Ramos (cell line): ENCODE measurements at regions not wholly inside any gene's neighbourhood (a gene's known extent, or its start where the extent isn't known, plus 50 kb on each side); places are given as distances from the start of the nearest gene placed in this dataset.
"Not testable (repeated sequence)": the region's sequence is repeated elsewhere in the genome, so short reads cannot be mapped to it uniquely, and the experiment has no call there.

ENCODE experiments used
- in situ Hi-C: fragments of 300-500 bp; cut with MboI; formaldehyde crosslinking; loops from one replicate; pipeline ENCODE4 v1.14.3; 2022; ENCODE audit warnings: low sequenced_read_pairs; ENCODE audit not compliant: unreplicated experiment

DNA sequence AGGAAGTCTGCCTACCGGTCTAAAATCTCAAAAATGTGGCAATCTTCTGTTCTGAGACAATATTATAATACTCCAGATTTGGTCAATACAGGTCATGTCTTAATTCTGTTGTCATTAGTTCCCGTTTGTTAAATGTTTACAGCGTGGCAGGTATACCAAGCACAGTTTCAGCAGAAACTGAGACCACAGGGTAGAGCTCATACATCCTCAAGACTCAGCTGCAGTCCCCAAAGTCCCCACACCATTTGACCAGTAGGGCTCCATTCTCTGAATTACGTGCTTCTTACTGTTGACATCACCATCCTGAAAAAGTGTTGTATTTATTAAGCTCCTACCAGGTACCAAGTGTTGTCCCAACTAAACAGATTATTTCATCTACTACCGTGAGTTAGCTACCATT, 157.1 kb downstream of the MC4R start:
- in situ Hi-C loops = no loop called here

DNA sequence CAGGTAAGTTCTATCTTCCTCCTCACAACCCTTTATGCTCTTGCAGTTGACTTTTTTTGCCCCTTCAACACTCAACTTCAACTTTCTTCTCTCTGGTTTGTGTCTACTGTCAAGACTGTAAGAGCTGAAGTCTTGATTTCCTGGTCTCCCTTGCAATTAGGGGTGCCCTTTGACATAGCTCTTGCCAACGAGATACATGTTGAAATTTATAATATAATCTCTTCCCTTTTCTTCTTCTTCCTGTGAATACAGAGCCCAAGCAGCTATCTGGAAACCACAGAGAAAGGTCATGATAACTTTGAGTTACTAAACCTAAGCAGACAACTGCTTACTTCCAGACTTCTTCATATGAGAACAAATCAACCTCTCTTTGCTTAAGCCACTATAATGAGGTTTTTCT, 163.5 kb downstream of the MC4R start:
- in situ Hi-C loops = no loop called here

DNA sequence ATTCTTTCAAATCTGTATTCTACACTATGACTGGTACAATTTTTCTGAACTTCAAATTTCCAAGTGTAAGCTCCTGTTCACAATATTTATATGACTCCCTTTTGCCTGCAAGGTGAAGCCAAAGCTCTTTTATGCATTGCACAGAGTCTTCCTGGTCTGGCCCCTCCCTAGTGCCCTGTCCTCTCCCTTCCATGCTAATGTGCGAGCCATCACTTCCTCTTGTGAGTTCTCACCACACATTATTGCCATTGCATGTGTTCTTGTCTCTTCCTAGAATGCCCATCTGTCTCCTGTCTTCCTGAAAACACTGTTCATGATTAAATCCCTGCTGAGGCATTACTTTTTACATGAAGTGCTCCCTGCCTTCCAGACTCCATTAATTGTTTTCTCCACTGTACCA, 169.9 kb downstream of the MC4R start:
- in situ Hi-C loops = no loop called here

DNA sequence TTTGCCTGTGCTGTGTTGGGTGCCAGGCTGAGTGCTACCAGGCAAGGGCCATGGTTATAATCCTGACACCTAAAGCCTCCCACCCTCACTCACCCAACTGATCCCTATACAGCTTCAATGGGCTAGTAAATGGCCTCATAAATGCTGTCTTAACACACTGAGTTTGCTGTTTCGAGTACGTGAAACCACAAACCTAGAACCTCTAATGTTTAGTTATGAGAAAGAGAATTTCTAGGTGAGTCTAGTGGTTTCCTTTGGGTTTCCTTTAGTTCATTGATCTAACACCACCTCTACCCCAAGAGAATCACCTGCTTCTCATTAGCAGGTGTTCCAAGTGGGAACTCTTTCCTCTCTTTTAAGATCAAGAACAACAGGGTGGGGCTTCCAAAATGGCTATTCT, 172.0 kb downstream of the MC4R start:
- in situ Hi-C loops = no loop called here

DNA sequence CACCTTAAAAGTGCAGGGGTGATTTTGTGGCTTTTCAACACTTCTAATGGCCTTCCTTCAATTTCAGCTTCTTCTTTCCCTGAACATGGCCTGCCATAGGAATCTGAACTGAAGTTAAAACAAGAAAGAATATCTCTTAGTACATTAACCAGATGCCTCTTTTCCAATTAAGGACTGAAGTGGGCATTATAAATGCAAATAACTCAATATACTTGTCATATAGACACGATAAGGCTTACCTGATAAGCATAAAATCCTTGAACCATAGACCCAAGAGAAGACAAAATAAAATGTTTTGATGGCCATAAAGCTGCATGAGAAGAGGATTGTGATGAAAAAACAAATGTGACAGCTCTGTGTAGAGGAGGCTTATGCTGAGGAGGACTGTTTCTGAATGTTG, 173.1 kb downstream of the MC4R start:
- in situ Hi-C loops = no loop called here

DNA sequence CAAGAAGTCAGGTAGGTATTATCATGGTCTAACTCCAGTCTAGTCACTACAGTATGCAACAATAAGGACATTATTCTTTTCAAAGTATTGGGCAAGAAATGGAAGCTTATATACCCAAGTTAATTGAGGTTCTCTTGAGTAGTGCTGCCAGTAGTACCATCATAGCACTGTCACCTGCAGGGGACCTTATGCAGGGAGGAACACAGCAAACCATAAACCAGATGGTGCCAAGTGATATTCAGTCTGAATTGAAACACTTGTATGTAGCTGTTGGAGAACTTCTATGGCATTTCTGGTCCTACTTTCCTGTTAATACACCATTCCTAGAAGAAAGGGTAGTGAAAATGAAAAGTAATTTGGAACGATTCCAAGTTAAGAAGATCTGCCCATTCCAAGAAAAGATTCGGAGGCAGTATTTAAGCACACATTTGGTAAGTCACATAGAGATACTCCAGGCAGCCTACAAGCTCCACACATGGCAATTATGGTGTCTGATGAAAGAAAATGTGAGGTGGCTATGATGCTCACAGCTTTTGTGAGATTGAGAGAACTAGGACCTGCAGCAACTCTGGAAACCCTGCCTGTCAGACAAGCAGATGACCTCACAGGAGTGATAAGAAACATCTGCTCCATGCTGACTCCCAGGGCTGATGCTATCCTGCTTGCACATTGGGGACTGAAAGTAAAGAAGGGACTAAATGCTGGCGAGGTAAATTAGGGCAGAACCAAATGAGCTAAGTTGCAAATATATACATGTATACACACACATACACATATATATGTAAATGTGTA, 174.7 kb downstream of the MC4R start:
- in situ Hi-C loops = no loop called here

DNA sequence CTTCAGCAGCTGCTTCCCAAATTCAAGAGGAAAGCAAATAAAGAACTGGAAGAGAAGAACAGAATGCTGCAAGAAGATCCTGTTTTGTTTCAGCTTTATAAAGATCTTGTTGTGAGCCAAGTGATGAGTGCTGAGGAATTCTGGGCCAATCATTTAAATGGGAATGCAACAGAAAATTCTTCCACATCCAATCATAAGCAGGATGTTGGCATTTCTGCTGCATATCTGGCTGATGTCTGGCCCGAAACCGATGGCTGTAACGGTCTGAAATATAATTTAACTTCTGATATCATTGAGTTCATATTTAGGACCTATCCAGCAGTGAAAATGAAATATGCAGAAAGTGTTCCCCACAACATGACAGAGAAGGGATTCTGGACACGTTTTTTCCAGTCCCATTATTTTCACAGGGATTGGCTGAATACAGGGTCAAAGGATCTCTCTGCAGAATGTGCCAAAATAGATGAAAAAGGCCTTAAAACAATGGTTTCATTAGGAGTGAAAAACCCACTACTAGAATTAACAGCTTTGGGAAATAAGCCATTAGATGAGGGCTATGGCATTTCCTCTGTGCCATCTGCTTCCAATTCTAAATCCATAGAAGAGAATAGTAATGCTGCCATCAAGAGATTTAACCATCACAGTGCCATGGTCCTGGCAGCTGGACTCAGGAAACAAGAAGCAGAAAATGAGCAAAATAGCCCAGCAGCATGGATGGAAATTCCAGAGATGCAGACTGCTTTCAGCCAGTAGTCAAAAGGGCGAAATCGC, 175.6 kb downstream of the MC4R start:
- in situ Hi-C loops = no loop called here

DNA sequence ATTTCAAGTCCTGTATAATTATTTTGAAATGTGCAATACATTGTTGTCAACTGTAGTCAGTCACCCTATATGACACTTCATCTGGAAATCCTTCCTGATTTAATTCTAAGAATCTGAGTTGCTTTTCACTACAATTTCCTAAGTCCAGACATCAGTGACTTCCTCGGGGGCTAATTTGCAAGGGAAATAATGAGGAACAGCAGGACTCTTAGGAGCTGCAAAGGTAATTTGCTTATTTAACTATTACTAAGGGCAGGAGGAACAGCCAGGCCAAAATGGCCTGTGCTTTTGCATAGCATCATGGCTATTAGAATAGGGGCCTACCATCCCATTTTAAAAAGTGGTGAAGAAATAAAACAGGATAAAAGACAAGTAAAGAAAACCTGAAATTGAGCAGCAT, 178.8 kb downstream of the MC4R start:
- in situ Hi-C loops = no loop called here

DNA sequence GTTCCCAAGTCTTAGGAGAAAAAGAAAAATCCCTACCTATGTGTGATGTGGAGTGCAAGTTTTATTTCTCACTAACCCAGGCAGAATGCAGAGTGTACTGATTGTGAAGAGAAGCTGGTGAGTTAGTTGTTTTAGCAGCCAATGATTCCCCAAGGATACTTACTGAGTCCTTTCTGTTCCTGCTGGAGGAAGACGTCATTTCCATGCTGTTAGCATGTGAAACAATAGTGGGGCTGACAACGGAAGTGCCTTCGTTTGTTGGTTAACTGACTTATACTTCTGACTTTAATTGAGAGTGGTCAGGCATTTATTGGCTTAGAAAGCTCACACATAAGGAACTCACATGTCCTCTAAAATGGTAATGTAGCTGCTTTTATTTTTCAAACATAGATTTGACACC, 180.6 kb downstream of the MC4R start:
- in situ Hi-C loops = no loop called here

DNA sequence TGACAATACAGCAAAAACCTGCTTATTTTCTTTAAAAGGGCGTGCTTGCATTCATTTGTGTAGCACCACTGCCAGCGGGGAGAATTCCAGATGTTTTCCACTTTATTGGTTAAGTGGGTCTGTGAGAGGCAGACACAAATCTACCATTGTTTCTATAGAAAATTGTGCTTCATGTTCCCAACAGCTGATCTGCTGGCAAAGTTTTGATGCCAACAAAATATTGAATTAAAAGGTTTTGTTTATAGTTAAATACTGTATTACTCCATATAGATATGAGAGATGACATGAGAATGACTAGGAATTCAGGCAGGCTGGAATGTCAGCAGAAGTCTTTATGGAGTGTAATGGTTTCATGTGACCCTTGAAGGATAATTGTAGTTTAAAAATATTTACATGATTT, 182.7 kb downstream of the MC4R start:
- in situ Hi-C loops = no loop called here

DNA sequence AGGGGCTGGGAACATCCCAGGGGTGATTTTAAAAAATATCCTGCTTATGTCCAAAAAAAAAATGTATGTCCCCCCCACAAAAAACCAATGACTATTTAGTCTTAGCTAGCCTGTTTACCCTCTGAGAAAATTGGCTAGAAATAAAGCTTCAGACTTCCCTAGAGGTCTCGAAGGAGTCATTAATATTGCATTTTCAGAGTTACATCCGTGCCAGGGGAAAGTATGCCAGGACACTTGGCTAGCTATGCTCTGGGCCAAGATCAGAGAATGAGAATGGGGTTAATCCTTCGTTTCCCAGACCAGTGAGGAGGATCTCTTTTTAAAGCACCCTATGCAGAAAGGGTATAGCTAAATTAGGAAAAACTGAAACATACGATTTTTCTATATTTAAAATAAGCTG, 183.6 kb downstream of the MC4R start:
- in situ Hi-C loops = no loop called here

DNA sequence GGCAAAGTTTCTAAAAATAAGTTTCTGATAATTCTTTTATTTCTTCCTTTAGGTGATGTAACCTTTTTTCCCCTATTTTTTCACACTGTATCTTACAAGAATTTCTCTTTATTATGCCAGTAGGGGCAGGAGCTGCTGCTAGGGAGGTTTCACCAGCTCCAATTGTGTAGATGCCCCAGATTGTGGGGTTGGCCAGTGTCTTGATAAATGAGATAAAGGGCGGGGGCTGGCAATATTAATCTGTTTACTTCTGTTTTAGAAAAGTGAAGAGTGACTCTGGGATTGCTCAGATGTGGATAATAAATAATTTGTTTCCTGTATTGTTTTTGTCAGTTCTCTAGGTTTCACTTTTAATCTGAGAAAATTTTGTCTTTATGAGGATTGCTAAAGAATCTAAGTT, 190.4 kb downstream of the MC4R start:
- in situ Hi-C loops = no loop called here

DNA sequence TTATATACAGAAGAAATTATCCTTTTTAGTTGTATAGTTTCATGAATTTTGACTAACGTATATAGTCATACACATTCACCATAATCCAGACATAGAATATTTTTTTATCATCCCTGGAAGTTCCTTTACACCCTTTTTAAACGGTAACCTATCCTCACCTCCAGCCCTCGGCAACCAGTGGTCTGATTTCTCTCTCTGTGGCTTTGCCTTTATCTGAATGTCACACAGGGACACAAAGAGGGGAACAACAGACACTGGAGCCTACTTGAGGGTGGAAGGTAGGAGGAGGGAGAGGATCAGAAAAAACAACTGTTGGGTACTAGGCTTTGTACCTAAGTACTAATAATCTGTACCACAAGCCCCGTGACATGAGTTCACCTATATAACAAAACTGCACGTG, 191.9 kb downstream of the MC4R start:
- in situ Hi-C loops = no loop called here

DNA sequence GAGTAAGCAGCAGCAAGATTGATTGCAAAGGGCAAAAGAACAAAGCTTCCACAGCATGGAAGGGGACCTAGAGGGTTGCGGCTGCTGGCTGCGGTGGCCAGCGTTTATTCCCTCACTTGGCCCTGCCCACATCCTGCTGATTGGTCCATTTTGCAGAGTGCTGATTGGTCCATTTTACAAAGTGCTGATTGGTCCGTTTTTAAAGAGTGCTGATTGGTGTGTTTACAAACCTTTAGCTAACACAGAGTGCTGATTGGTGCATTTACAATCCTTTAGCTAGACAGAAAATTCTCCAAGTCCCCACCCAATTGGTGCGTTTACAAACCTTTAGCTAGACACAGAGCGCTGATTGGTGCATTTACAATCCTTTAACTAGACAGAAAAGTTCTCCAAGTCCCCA, 194.4 kb downstream of the MC4R start:
- in situ Hi-C loops = not testable (repeated sequence)

DNA sequence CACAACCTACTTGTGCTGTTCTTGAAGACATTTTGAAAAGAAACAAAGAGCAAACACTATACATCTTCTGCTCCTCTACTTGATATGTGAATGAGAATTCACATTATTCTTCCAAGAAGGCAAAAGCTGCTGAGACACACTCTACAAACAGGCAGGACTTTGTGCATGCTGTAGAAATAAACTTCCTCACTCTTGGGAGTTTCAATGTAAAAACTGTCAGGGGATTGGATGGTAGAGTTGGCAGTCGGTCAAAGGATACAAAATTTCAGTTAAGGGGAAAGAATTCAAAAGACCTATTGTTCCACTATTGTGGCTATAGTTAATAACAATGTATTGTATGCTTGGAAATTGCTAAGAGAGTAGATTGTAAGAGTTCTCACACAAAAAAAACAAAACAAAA, 196.3 kb downstream of the MC4R start:
- in situ Hi-C loops = no loop called here

DNA sequence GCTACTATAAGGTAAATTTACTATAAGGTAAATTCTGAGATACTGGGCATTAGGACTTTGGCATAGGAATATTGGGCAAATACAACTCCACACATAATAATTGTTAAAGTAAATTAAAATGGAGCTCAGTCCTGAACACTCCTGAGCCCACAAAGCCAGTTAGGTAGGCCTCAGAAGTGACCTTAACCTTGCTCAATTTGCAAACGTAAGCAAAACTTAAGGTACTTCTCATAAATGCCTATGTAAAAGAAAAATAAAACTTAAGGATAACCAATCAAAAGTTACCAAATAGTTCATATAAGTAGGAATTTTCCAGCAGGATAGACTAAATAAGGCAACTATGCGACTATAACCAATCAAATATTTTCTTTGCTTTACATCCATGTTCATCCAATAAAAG, 197.7 kb downstream of the MC4R start:
- in situ Hi-C loops = no loop called here

DNA sequence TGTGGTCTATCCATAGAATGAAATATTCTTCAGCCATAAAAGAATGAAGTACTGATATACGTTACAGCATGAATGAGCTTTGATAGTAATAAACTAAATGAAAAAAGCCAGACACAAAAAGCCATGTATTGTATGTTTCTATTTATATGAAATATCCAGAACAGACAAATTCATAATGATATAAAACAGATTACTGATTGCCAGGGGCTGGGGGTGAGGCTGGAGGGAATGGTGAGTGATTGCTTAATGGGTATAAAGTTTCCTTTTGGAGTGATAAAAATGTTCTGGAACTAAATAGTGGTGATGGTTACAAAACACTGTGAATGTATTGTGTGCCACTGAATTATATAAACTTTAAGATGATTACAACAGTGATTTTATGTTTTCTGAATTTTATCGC, 200.5 kb downstream of the MC4R start:
- in situ Hi-C loops = no loop called here

DNA sequence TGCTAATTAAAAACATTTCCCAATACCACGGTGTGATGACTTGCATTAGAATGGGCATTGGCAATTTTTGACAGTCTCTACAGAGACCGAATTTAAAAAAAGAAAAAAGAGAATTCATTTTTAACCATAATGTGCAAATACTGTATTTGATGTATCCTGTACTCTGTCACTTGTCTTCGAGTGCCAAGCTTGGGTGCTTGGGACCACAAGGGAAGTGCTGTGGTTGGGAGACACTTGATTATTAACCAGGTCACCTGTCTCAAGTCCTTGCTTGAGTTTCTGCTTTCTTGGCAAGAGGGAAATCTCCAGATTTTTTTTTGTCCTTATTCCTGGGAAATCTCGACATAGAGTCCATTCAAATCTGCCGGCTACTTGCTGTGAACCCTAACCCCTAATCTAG, 209.0 kb downstream of the MC4R start:
- in situ Hi-C loops = no loop called here

DNA sequence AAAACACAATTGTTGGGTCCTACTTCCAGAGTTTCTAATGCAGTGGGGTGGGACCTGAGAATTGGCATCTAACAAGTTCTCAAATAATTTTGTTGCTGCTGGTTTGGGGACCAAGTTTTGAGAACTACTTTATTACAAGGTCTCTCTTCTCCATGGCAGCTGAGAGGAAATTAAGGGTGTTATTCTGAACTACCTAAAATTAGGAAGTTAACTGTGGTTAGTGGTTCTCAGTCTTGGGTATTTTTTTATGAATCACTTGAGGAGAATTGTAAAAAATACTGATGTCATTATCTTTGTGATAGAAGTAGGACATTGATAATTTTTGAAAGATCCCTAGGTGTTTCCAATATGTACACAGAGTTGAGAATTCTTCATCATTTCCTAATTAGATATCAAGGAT, 210.2 kb downstream of the MC4R start:
- in situ Hi-C loops = no loop called here

DNA sequence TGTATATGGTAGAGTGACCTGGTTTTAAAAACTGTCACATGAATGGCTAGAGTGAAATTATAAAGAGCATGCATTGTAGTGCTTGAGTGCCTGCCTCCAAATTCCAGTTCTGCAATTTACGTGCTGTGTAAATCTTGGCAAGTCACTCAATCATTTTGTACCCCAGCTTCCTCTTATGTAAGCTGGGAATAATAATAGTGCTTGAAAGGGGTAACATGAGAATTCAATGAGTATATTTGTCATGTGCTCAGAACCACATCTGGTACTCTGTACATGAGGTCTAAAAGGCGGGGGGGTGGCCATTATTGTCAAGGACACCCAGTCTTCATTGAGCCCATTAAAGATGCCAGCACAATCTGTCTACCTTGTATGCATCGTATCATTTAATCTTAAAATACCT, 214.8 kb downstream of the MC4R start:
- in situ Hi-C loops = no loop called here

DNA sequence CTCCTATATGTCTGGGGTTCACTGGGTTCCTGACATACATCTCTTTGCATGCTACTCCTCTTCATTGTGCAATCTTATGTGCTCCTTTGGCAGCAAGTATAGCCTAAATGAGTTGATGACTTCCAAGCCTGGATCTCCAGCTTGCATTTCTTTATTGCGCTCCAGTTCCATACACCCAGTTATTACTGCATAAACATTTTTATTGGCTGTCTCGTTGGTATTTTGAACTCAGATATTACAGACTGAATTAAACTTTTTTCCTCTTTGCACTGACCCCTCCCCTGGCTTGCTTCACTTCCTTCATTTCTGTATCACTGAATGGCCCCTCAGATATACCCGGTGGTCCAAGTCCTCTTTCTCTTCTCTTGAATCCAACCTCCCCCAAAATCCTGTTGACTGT, 219.2 kb downstream of the MC4R start:
- in situ Hi-C loops = no loop called here

DNA sequence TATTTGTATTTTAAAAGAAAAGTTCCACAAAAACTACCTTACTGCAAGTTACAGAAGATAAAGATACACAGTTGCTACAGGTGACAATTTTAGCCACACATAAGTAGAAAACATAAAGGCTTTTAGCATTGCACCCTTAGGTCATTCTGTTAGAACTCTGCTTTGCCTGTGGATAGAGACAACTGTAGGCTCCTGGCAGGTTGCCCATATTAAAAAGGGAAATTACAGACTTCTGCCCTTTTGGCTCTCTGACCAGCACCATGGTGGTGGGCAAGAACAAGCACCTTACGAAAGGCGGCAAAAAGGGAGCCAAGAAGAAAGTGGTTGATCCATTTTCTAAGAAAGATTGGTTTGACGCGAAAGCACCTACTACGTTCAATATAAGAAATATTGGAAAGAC, 223.3 kb downstream of the MC4R start:
- in situ Hi-C loops = no loop called here
